ENCODE measurements at regions not wholly inside any gene's neighbourhood (a gene's known extent, or its start where the extent isn't known, plus 50 kb on each side); places are given as distances from the start of the nearest gene placed in this dataset.

- no peak overlapping the region for H3K27ac ChIP-seq
- no peak overlapping the region for H3K4me3 ChIP-seq
- no peaks in the 10 kb centered on the region for H3K27me3 ChIP-seq
- H3K9me3 ChIP-seq, result no peaks in the 10 kb centered on the region
- H3K36me3 ChIP-seq, result no peaks in the 10 kb centered on the region
- 42 to 44% methylated on average over 6 to 7 of the region's 7 CpGs for WGBS, 2 donors (ENCODE audit: low coverage in 1 of 2)
- in situ Hi-C loops (cut with MboI; ENCODE audit: low pct_ligation_motif_present in 1 of 4, low pct_unique_long_range_greater_than_20kb in 1 of 4, low sequenced_read_pairs in 3 of 4), result no loop called here
- DNase-seq, result no peak
- TF ChIP-seq POLR2A (IDR thresholded peaks at IDR 0.05) (no peak), EP300 (IDR thresholded peaks at IDR 0.05; ENCODE audit: low read depth) (no peak), POLR2AphosphoS5 (IDR thresholded peaks at IDR 0.05) (no peak), CTCF (IDR thresholded peaks at IDR 0.05) (no peak)
- intact Hi-C loops (cut with DNase I; ENCODE audit: low total_unique reads), result no loop called here
- H3K4me1 ChIP-seq, result no peaks in the 10 kb centered on the region
These were observed 77.5 kb downstream of the CDCA7 start for GRCh38 chr2:173432049-173432754.

DNA sequence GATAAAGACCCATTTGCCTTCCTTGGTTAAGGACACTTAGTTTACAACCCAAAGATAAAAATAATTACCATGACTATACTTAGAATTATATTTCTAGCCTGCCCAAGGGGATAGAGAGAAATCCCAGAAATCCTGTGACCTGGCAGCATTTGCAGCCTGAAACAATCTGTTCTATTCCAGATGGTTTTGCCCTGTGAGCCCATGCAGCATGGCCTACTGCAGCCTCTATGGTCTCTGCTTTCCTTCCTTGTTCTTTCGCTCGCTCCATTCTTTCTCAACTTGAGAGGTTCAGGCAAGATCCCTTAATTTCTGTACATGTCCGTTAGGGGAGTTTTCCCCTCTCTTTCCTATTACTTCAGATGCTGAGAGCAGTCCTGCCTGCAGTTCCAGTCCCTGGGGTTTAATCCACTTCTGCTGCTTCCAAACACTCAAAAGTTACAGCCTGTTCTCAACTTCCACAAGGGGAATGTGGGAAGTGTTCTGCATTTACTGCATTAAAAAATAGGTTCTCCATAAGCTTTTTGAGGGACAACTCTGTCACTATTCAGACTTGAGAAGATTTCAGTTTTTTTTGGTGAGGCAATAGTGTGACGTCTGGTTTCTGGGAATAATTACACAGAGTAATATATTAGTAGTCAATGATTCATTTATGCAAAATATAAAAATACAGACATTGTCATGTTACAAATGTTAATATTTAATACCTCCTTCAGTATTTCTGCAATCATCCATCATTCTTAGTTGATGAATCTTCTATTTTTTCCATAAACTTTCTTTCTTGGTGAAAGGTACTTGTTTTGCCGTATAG lies 80.3 kb downstream of the CDCA7 start:
- Histone ChIP-seq H3K4me1 (no peaks in the 10 kb centered on the region), H3K4me3 (no peak overlapping the region), H3K27me3 (no peaks in the 10 kb centered on the region), H3K36me3 (no peaks in the 10 kb centered on the region), H3K9me3 (no peaks in the 10 kb centered on the region), H3K27ac (no peak overlapping the region)
- WGBS, 2 donors (ENCODE audit: low coverage in 1 of 2), result 82 to 90% methylated on average over 5 of the region's 5 CpGs
- in situ Hi-C loops (cut with MboI; ENCODE audit: low pct_ligation_motif_present in 1 of 4, low pct_unique_long_range_greater_than_20kb in 1 of 4, low sequenced_read_pairs in 3 of 4), result no loop called here
- no peak for DNase-seq
- intact Hi-C loops (cut with DNase I; ENCODE audit: low total_unique reads), result no loop called here
- TF ChIP-seq EP300 (IDR thresholded peaks at IDR 0.05; ENCODE audit: low read depth) (no peak), POLR2A (IDR thresholded peaks at IDR 0.05) (no peak), CTCF (IDR thresholded peaks at IDR 0.05) (no peak), POLR2AphosphoS5 (IDR thresholded peaks at IDR 0.05) (no peak)

DNA sequence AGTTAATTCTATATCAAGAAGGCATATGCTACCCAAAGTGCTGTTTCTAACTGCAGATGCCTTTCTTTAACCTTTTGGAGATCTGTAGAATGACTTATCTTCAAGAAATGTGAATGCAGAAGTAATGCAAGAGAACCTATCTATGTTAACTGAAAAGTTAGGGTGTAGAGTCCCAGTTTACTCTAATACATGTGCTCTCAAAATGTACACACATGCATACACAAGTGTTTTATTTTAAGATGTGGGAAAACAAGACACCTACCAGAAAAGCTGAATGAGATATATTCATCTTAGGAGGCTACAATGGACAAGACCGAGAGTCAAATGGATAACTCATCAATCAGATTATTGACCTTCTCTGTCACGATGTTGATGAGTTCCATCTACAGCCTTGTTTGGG lies 80.9 kb downstream of the CDCA7 start:
- Histone ChIP-seq H3K4me3 (no peak overlapping the region), H3K27ac (no peak overlapping the region), H3K36me3 (no peaks in the 10 kb centered on the region), H3K4me1 (no peaks in the 10 kb centered on the region), H3K27me3 (no peaks in the 10 kb centered on the region), H3K9me3 (no peaks in the 10 kb centered on the region)
- in situ Hi-C loops (cut with MboI; ENCODE audit: low pct_ligation_motif_present in 1 of 4, low pct_unique_long_range_greater_than_20kb in 1 of 4, low sequenced_read_pairs in 3 of 4) (no loop called here), intact Hi-C loops (cut with DNase I; ENCODE audit: low total_unique reads) (no loop called here)
- TF ChIP-seq EP300 (IDR thresholded peaks at IDR 0.05; ENCODE audit: low read depth) (no peak), CTCF (IDR thresholded peaks at IDR 0.05) (no peak), POLR2A (IDR thresholded peaks at IDR 0.05) (no peak), POLR2AphosphoS5 (IDR thresholded peaks at IDR 0.05) (no peak)
- 82 to 94% methylated on average over 2 of the region's 2 CpGs for WGBS, 2 donors (ENCODE audit: low coverage in 1 of 2)
- DNase-seq, result no peak

DNA sequence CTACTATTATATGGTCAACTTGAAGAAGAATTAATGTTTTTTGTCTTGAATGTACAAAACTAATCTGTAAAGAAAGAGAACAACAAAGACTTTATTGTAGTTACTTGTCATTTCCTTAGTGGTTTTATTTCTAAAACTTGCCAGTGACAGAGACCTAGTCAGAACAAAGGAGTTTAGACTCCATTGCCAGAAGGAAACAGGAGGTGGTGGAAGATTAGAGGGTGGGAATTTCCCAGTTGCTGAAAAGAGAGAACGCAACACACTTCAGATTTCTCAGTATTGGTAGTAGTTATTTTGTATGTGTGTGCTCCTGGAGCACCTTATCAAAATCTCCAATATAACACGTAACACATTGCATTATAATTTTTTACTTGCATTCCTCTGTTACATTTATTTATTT lies 81.4 kb downstream of the CDCA7 start:
- in situ Hi-C loops (cut with MboI; ENCODE audit: low pct_ligation_motif_present in 1 of 4, low pct_unique_long_range_greater_than_20kb in 1 of 4, low sequenced_read_pairs in 3 of 4) (no loop called here), intact Hi-C loops (cut with DNase I; ENCODE audit: low total_unique reads) (no loop called here)
- 68 to 83% methylated on average over 2 of the region's 2 CpGs for WGBS, 2 donors (ENCODE audit: low coverage in 1 of 2)

More for the DNA sequence above, 81.4 kb downstream of the CDCA7 start:
- no peak for DNase-seq
- Histone ChIP-seq H3K27me3 (no peaks in the 10 kb centered on the region), H3K9me3 (no peaks in the 10 kb centered on the region), H3K4me1 (no peaks in the 10 kb centered on the region), H3K27ac (no peak overlapping the region), H3K4me3 (no peak overlapping the region), H3K36me3 (no peaks in the 10 kb centered on the region)
- TF ChIP-seq POLR2AphosphoS5 (IDR thresholded peaks at IDR 0.05) (no peak), POLR2A (IDR thresholded peaks at IDR 0.05) (no peak), EP300 (IDR thresholded peaks at IDR 0.05; ENCODE audit: low read depth) (no peak), CTCF (IDR thresholded peaks at IDR 0.05) (no peak)

Data from transverse colon (tissue), 4 donors.